ENCODE measurements at regions not wholly inside any gene's neighbourhood (a gene's known extent, or its start where the extent isn't known, plus 50 kb on each side); places are given as distances from the start of the nearest gene placed in this dataset.

GRCh38 chr3:88280326-88280725, 130.6 kb downstream of the C3orf38 start:
- TF ChIP-seq ZNF138 (tag by site-specific recombination; IDR thresholded peaks at IDR 0.05; ENCODE audit: borderline replicate concordance) (no peak), IKZF3 (tag by site-specific recombination; IDR thresholded peaks at IDR 0.05) (no peak)

Measured in HEK293 (cell line).